Mucosa of rectum (tissue), 2 donors: ENCODE measurements at regions not wholly inside any gene's neighbourhood (a gene's known extent, or its start where the extent isn't known, plus 50 kb on each side); places are given as distances from the start of the nearest gene placed in this dataset.
"Not testable (repeated sequence)": the region's sequence is repeated elsewhere in the genome, so short reads cannot be mapped to it uniquely, and the experiment has no call there.

Experiments used
- H3K27ac ChIP-seq, 2 donors: one replicate each; pipeline ENCODE4 v1.7.0; 2013; ENCODE audit warnings: inconsistent platforms in 2 of 2, low read depth in 2 of 2, low read length in 2 of 2
- H3K27me3 ChIP-seq, 2 donors: one replicate each; pipeline ENCODE4 v1.7.0; 2013; ENCODE audit warnings: low read length in 2 of 2; ENCODE audit not compliant: control insufficient read depth in 2 of 2, insufficient read depth in 2 of 2
- H3K36me3 ChIP-seq, 2 donors: one replicate each; pipeline ENCODE4 v1.7.0; 2013; ENCODE audit warnings: low read length in 2 of 2; ENCODE audit not compliant: control insufficient read depth in 2 of 2, insufficient read depth in 2 of 2
- H3K4me1 ChIP-seq, 2 donors: one replicate each; pipeline ENCODE4 v1.7.0; 2013; ENCODE audit warnings: low read length in 2 of 2, mild to moderate bottlenecking in 1 of 2; ENCODE audit not compliant: control insufficient read depth in 2 of 2, insufficient read depth in 2 of 2
- H3K4me3 ChIP-seq, 2 donors: one replicate each; pipeline ENCODE4 v1.7.0; 2013; ENCODE audit warnings: low read length in 2 of 2
- H3K9ac ChIP-seq, 2 donors: one replicate each; pipeline ENCODE4 v1.7.0; 2013; ENCODE audit warnings: low read length in 2 of 2, low read depth in 1 of 2, mild to moderate bottlenecking in 1 of 2
- H3K9me3 ChIP-seq, 2 donors: one replicate each; pipeline ENCODE4 v1.7.0; 2013; ENCODE audit warnings: low read length in 2 of 2; ENCODE audit not compliant: control insufficient read depth in 2 of 2
- donor health status: healthy.
- donor health status: Normal muscosa, but diverticular disease.

GRCh38 chr1:82366689-82367088 is 566.0 kb downstream of the ADGRL2 start:
- no peaks in the 10 kb centered on the region for H3K36me3 ChIP-seq
- H3K9ac ChIP-seq: no peak overlapping the region
- H3K27ac ChIP-seq: no peak overlapping the region
- H3K9me3 ChIP-seq: no peaks in the 10 kb centered on the region
- H3K4me3 ChIP-seq: no peak overlapping the region
- H3K27me3 ChIP-seq: no peaks in the 10 kb centered on the region
- no peaks in the 10 kb centered on the region for H3K4me1 ChIP-seq

GRCh38 chr1:82359541-82359940 is 558.8 kb downstream of the ADGRL2 start:
- H3K4me1 ChIP-seq, H3K36me3 ChIP-seq, H3K9me3 ChIP-seq, H3K4me3 ChIP-seq, H3K9ac ChIP-seq, H3K27me3 ChIP-seq, H3K27ac ChIP-seq: not testable (repeated sequence)

GRCh38 chr1:82358706-82359105 is 558.0 kb downstream of the ADGRL2 start:
- not testable (repeated sequence) for H3K36me3 ChIP-seq, H3K27me3 ChIP-seq, H3K27ac ChIP-seq, H3K4me3 ChIP-seq, H3K4me1 ChIP-seq, H3K9me3 ChIP-seq, H3K9ac ChIP-seq

GRCh38 chr1:82354546-82354945 is 553.8 kb downstream of the ADGRL2 start:
- H3K27me3 ChIP-seq, H3K36me3 ChIP-seq, H3K4me3 ChIP-seq, H3K27ac ChIP-seq, H3K4me1 ChIP-seq, H3K9me3 ChIP-seq, H3K9ac ChIP-seq: not testable (repeated sequence)

- Histone ChIP-seq H3K36me3 (no peaks in the 10 kb centered on the region), H3K27ac (no peak overlapping the region), H3K9ac (no peak overlapping the region), H3K9me3 (no peaks in the 10 kb centered on the region), H3K4me3 (no peak overlapping the region), H3K4me1 (no peaks in the 10 kb centered on the region), H3K27me3 (no peaks in the 10 kb centered on the region)
Observed at GRCh38 chr1:82348487-82348886, 547.8 kb downstream of the ADGRL2 start.

GRCh38 chr1:82346141-82346540 is 545.4 kb downstream of the ADGRL2 start:
- Histone ChIP-seq H3K36me3 (no peaks in the 10 kb centered on the region), H3K9me3 (no peaks in the 10 kb centered on the region), H3K27me3 (no peaks in the 10 kb centered on the region), H3K4me3 (no peak overlapping the region), H3K4me1 (no peaks in the 10 kb centered on the region), H3K9ac (no peak overlapping the region), H3K27ac (no peak overlapping the region)

- no peaks in the 10 kb centered on the region for H3K4me1 ChIP-seq
- H3K4me3 ChIP-seq: no peak overlapping the region
- no peak overlapping the region for H3K27ac ChIP-seq
- H3K9ac ChIP-seq: no peak overlapping the region
- H3K36me3 ChIP-seq: no peaks in the 10 kb centered on the region
- H3K27me3 ChIP-seq: no peaks in the 10 kb centered on the region
- no peaks in the 10 kb centered on the region for H3K9me3 ChIP-seq
Observed at GRCh38 chr1:82343381-82343780, 542.6 kb downstream of the ADGRL2 start.

- Histone ChIP-seq H3K4me3 (no peak overlapping the region), H3K36me3 (no peaks in the 10 kb centered on the region), H3K9me3 (no peaks in the 10 kb centered on the region), H3K9ac (no peak overlapping the region), H3K27me3 (no peaks in the 10 kb centered on the region), H3K27ac (no peak overlapping the region), H3K4me1 (no peaks in the 10 kb centered on the region)
Observed at GRCh38 chr1:82337635-82338034, 536.9 kb downstream of the ADGRL2 start.

- H3K36me3 ChIP-seq: no peaks in the 10 kb centered on the region
- H3K9ac ChIP-seq: no peak overlapping the region
- H3K27me3 ChIP-seq: no peaks in the 10 kb centered on the region
- H3K27ac ChIP-seq: no peak overlapping the region
- no peaks in the 10 kb centered on the region for H3K4me1 ChIP-seq
- H3K4me3 ChIP-seq: no peak overlapping the region
- H3K9me3 ChIP-seq: no peaks in the 10 kb centered on the region
Observed at GRCh38 chr1:82330330-82330729, 529.6 kb downstream of the ADGRL2 start.

GRCh38 chr1:82329226-82329625 is 528.5 kb downstream of the ADGRL2 start:
- Histone ChIP-seq H3K27ac (no peak overlapping the region), H3K9ac (no peak overlapping the region), H3K9me3 (no peaks in the 10 kb centered on the region), H3K36me3 (no peaks in the 10 kb centered on the region), H3K27me3 (no peaks in the 10 kb centered on the region), H3K4me1 (no peaks in the 10 kb centered on the region), H3K4me3 (no peak overlapping the region)

- Histone ChIP-seq H3K9me3 (no peaks in the 10 kb centered on the region), H3K9ac (no peak overlapping the region), H3K4me3 (no peak overlapping the region), H3K27ac (no peak overlapping the region), H3K36me3 (no peaks in the 10 kb centered on the region), H3K4me1 (no peaks in the 10 kb centered on the region), H3K27me3 (no peaks in the 10 kb centered on the region)
Observed at GRCh38 chr1:82323144-82323841, 522.6 kb downstream of the ADGRL2 start.
